ENCODE measurements at regions not wholly inside any gene's neighbourhood (a gene's known extent, or its start where the extent isn't known, plus 50 kb on each side); places are given as distances from the start of the nearest gene placed in this dataset.

GRCh38 chr20:7161690-7162089, 394.2 kb downstream of the BMP2 start:
- TF ChIP-seq ZNF677 (tag by site-specific recombination; IDR thresholded peaks at IDR 0.05) (no peak), ZNF549 (tag by site-specific recombination; IDR thresholded peaks at IDR 0.05) (no peak), ZNF37A (tag by site-specific recombination; IDR thresholded peaks at IDR 0.05) (no peak), ZNF341 (tag by site-specific recombination; IDR thresholded peaks at IDR 0.05; ENCODE audit: low read depth) (no peak), ZNF580 (tag by site-specific recombination; IDR thresholded peaks at IDR 0.05) (no peak), ZNF280C (tag by site-specific recombination; IDR thresholded peaks at IDR 0.05) (no peak), ZNF558 (tag by site-specific recombination; IDR thresholded peaks at IDR 0.05) (no peak), PRDM6 (tag by site-specific recombination; IDR thresholded peaks at IDR 0.05) (no peak), ZNF658 (tag by site-specific recombination; IDR thresholded peaks at IDR 0.05) (no peak), ZFP41 (tag by site-specific recombination; IDR thresholded peaks at IDR 0.05; ENCODE audit: borderline replicate concordance) (no peak), ZNF571 (tag by site-specific recombination; IDR thresholded peaks at IDR 0.05) (no peak), ZNF26 (tag by site-specific recombination; IDR thresholded peaks at IDR 0.05) (no peak), HOXC10 (CRISPR knock-in tag; IDR thresholded peaks at IDR 0.05) (no peak), ZNF777 (tag by site-specific recombination; IDR thresholded peaks at IDR 0.05; ENCODE audit: borderline replicate concordance) (no peak), ZNF398 (tag by site-specific recombination; IDR thresholded peaks at IDR 0.05) (no peak), ZNF266 (tag by site-specific recombination; IDR thresholded peaks at IDR 0.05; ENCODE audit: low read depth) (no peak), ZNF112 (tag by site-specific recombination; IDR thresholded peaks at IDR 0.05) (no peak)

GRCh38 chr20:7171911-7172310, 404.4 kb downstream of the BMP2 start:
- Histone ChIP-seq H3K4me3 (ENCODE audit: low read depth, low read length) (no peak overlapping the region), H3K27ac (ENCODE audit: extremely low read depth, low read depth, low read length) (no peak overlapping the region), H3K9me3 (ENCODE audit: control insufficient read depth, insufficient read depth, low read depth, low read length) (no peaks in the 10 kb centered on the region), H3K4me1 (ENCODE audit: control insufficient read depth, insufficient read depth, low read length) (no peaks in the 10 kb centered on the region), H3K36me3 (ENCODE audit: control insufficient read depth in 2 of 2, insufficient read depth in 1 of 2, low read length in 2 of 2) (no peaks in the 10 kb centered on the region)
- ChIA-PET POLR2A (no interaction called here), CTCF (no interaction called here)
- no peak for TF ChIP-seq ZSCAN23 (tag by site-specific recombination; IDR thresholded peaks at IDR 0.05)
- TF ChIP-seq ZNF585B (tag by site-specific recombination; IDR thresholded peaks at IDR 0.05): no peak
- TF ChIP-seq TCF7L2 (IDR thresholded peaks at IDR 0.05; ENCODE audit: borderline replicate concordance, low read depth, low read length): no peak
- no peak for TF ChIP-seq SP7 (tag by site-specific recombination; IDR thresholded peaks at IDR 0.05)
- TF ChIP-seq ZNF223 (tag by site-specific recombination; IDR thresholded peaks at IDR 0.05): no peak
- no peak for TF ChIP-seq INSM2 (tag by site-specific recombination; IDR thresholded peaks at IDR 0.05)
- TF ChIP-seq CTCF (tag by site-specific recombination; IDR thresholded peaks at IDR 0.05): no peak
- no peak for TF ChIP-seq ZNF571 (tag by site-specific recombination; IDR thresholded peaks at IDR 0.05)

More at GRCh38 chr20:7161690-7162089, 394.2 kb downstream of the BMP2 start:
- Histone ChIP-seq H3K27ac (ENCODE audit: extremely low read depth, low read depth, low read length) (no peak overlapping the region), H3K4me3 (ENCODE audit: low read depth, low read length) (no peak overlapping the region), H3K36me3 (ENCODE audit: control insufficient read depth in 2 of 2, insufficient read depth in 1 of 2, low read length in 2 of 2) (no peaks in the 10 kb centered on the region), H3K4me1 (ENCODE audit: control insufficient read depth, insufficient read depth, low read length) (no peaks in the 10 kb centered on the region), H3K9me3 (ENCODE audit: control insufficient read depth, insufficient read depth, low read depth, low read length) (no peaks in the 10 kb centered on the region)
- CTCF ChIA-PET: interaction anchor here (0.6 to 1.8 kb wide), 12 partner anchors 9 to 1231 kb away, joined by 3 to 5 read pairs (median 3); no protein-coding TSS in a partner anchor
- POLR2A ChIA-PET: no interaction called here
